IMR-90 (cell line): ENCODE measurements at regions not wholly inside any gene's neighbourhood (a gene's known extent, or its start where the extent isn't known, plus 50 kb on each side); places are given as distances from the start of the nearest gene placed in this dataset.

Experiments
- ATAC-seq: fragments of 200-7000 bp; cut with Tn5 transposase; 2 replicates; pipeline ENCODE4 v1.9.1; 2020; ENCODE audit warnings: low read depth, mild to moderate bottlenecking, moderate library complexity
- BruUV-seq: library from RNA; stranded (reverse); fragments of 400-500 nt; replicated peaks from 2 replicates; lab custom pipeline; 2021; lab: Mats Ljungman, UMichigan
- CTCF ChIA-PET: fragments of 300-600 bp; formaldehyde crosslinking; extraction: SDS; loops from one replicate; lab custom pipeline; 2021; ENCODE audit warnings: antibody characterized with exemption; lab: Yijun Ruan, JAX
- POLR2A ChIA-PET: fragments of 300-600 bp; sonication (Branson Sonifier 250); formaldehyde crosslinking; loops from one replicate; lab custom pipeline; 2022; ENCODE audit warnings: antibody characterized with exemption; ENCODE audit not compliant: unreplicated experiment; lab: Charles Lee
- DNase-seq: peaks from one replicate; pipeline ENCODE4 v3.0.0; 2013
- H2AFZ ChIP-seq: replicated peaks from 2 replicates; pipeline ENCODE3; 2013; ENCODE audit warnings: low read length, mild to moderate bottlenecking; ENCODE audit not compliant: poor library complexity
- H2AK5ac ChIP-seq: 2 replicates; pipeline ENCODE4 v1.6.1; 2013; ENCODE audit warnings: low read depth, low read length, inconsistent platforms
- H2AK9ac ChIP-seq: replicated peaks from 2 replicates; pipeline ENCODE3; 2013; ENCODE audit warnings: mild to moderate bottlenecking, low read depth, low read length, moderate library complexity; ENCODE audit not compliant: poor library complexity
- H2BK120ac ChIP-seq: 2 replicates; pipeline ENCODE4 v1.6.1; 2013; ENCODE audit warnings: low read depth, low read length, inconsistent platforms
- H2BK15ac ChIP-seq: 3 replicates; pipeline ENCODE4 v1.6.1; 2013; ENCODE audit warnings: low read depth, low read length, inconsistent platforms
- H2BK20ac ChIP-seq: 2 replicates; pipeline ENCODE4 v1.6.1; 2013; ENCODE audit warnings: low read depth, mild to moderate bottlenecking, inconsistent platforms, low read length, moderate library complexity
- H2BK5ac ChIP-seq: 2 replicates; pipeline ENCODE4 v1.6.1; 2013; ENCODE audit warnings: mild to moderate bottlenecking, low read depth, low read length, inconsistent platforms; ENCODE audit not compliant: poor library complexity, severe bottlenecking
- H3K14ac ChIP-seq: replicated peaks from 2 replicates; pipeline ENCODE4 v1.6.1; 2013; ENCODE audit warnings: low read depth, low read length, inconsistent platforms
- H3K18ac ChIP-seq: 2 replicates; pipeline ENCODE4 v1.6.1; 2013; ENCODE audit warnings: low read depth, low read length, control low read depth
- H3K23ac ChIP-seq: 2 replicates; pipeline ENCODE4 v1.6.1; 2013; ENCODE audit warnings: low read depth, low read length, inconsistent platforms
- H3K27ac ChIP-seq: 2 replicates; pipeline ENCODE4 v1.5.1; 2013; ENCODE audit warnings: mild to moderate bottlenecking, control low read depth, low read length; ENCODE audit not compliant: insufficient read depth
- H3K27me3 ChIP-seq: 2 replicates; pipeline ENCODE4 v1.6.1; 2013; ENCODE audit warnings: low read length; ENCODE audit not compliant: control insufficient read depth, insufficient read depth
- H3K36me3 ChIP-seq: 2 replicates; pipeline ENCODE4 v1.6.1; 2013; ENCODE audit warnings: low read length, mixed read lengths; ENCODE audit not compliant: control insufficient read depth, insufficient read depth
- H3K4ac ChIP-seq: 2 replicates; pipeline ENCODE4 v1.6.1; 2013; ENCODE audit warnings: low read depth, low read length, inconsistent platforms
- H3K4me1 ChIP-seq: 2 replicates; pipeline ENCODE4 v1.6.1; 2013; ENCODE audit warnings: low read length, mixed read lengths; ENCODE audit not compliant: control insufficient read depth, insufficient read depth
- H3K4me2 ChIP-seq: 2 replicates; pipeline ENCODE4 v1.6.1; 2013; ENCODE audit warnings: low read depth, mild to moderate bottlenecking, control low read depth, low read length, moderate library complexity
- H3K4me3 ChIP-seq: 2 replicates; pipeline ENCODE4 v1.5.1; 2013; ENCODE audit warnings: low read depth, mild to moderate bottlenecking, control low read depth, low read length, moderate library complexity; ENCODE audit not compliant: insufficient read depth
- H3K56ac ChIP-seq: 2 replicates; pipeline ENCODE4 v1.6.1; 2013; ENCODE audit warnings: low read length, inconsistent platforms; ENCODE audit not compliant: insufficient read depth; ENCODE audit errors: extremely low read depth
- H3K79me1 ChIP-seq, 2 experiments: 2 replicates each; pipeline ENCODE4 v1.6.1; 2013; ENCODE audit warnings: low read length in 2 of 2, inconsistent platforms in 1 of 2, low read depth in 1 of 2
- H3K9ac ChIP-seq: 2 replicates; pipeline ENCODE4 v1.6.1; 2013; ENCODE audit warnings: low read depth, low read length, control low read depth
- H3K9me1 ChIP-seq: 2 replicates; pipeline ENCODE4 v1.6.1; 2013; ENCODE audit warnings: low read length, inconsistent platforms; ENCODE audit not compliant: insufficient read depth
- H3K9me3 ChIP-seq: 2 replicates; pipeline ENCODE4 v1.6.1; 2013; ENCODE audit warnings: low read length; ENCODE audit not compliant: control insufficient read depth, insufficient read depth
- H4K20me1 ChIP-seq: 2 replicates; pipeline ENCODE4 v1.6.1; 2013; ENCODE audit warnings: low read length, inconsistent platforms; ENCODE audit not compliant: insufficient read depth
- H4K5ac ChIP-seq: 2 replicates; pipeline ENCODE4 v1.6.1; 2013; ENCODE audit warnings: mild to moderate bottlenecking, low read depth, low read length, control low read depth
- H4K8ac ChIP-seq, 2 experiments: 2 replicates each; pipeline ENCODE4 v1.6.1; 2013; ENCODE audit warnings: low read depth in 2 of 2, low read length in 2 of 2, control low read depth in 1 of 2, inconsistent platforms in 1 of 2
- H4K91ac ChIP-seq: 2 replicates; pipeline ENCODE4 v1.6.1; 2013; ENCODE audit warnings: low read depth, low read length, inconsistent platforms; ENCODE audit not compliant: insufficient read depth
- BHLHE40 ChIP-seq: fragments of 150-350 bp; IDR thresholded peaks from 2 replicates; pipeline ENCODE4 v1.6.1; 2016; ENCODE audit warnings: mild to moderate bottlenecking, low read depth, low read length
- CEBPB ChIP-seq: IDR thresholded peaks from 2 replicates; pipeline ENCODE4 v1.6.1; 2012; ENCODE audit warnings: low read depth, low read length, improper control_type of control experiment
- CHD1 ChIP-seq: IDR thresholded peaks from 2 replicates; pipeline ENCODE4 v1.6.1; 2012; ENCODE audit warnings: low read depth, low read length, improper control_type of control experiment
- CTCF ChIP-seq: conservative IDR thresholded peaks from 2 replicates; pipeline ENCODE4 v1.5.1; 2012; ENCODE audit warnings: mild to moderate bottlenecking, low read depth, low read length, improper control_type of control experiment
- ELK1 ChIP-seq: fragments of 150-350 bp; IDR thresholded peaks from 2 replicates; pipeline ENCODE4 v1.6.1; 2016; ENCODE audit warnings: low read depth, mild to moderate bottlenecking, low read length, moderate library complexity, borderline replicate concordance
- FOS ChIP-seq: fragments of 150-350 bp; IDR thresholded peaks from 2 replicates; pipeline ENCODE4 v1.6.1; 2016; ENCODE audit warnings: low read depth, low read length
- MAFK ChIP-seq: IDR thresholded peaks from 2 replicates; pipeline ENCODE4 v1.6.1; 2012; ENCODE audit warnings: low read depth, low read length, improper control_type of control experiment
- MAZ ChIP-seq: IDR thresholded peaks from 2 replicates; pipeline ENCODE4 v1.6.1; 2012; ENCODE audit warnings: low read depth, mild to moderate bottlenecking, low read length, improper control_type of control experiment, moderate library complexity, borderline replicate concordance
- MXI1 ChIP-seq: IDR thresholded peaks from 2 replicates; pipeline ENCODE4 v1.6.1; 2012; ENCODE audit warnings: low read depth, mild to moderate bottlenecking, low read length, moderate library complexity, borderline replicate concordance
- NFE2L2 ChIP-seq: fragments of 150-350 bp; IDR thresholded peaks from 2 replicates; pipeline ENCODE4 v1.6.1; 2016; ENCODE audit warnings: low read depth, mild to moderate bottlenecking, low read length
- POLR2A ChIP-seq: IDR thresholded peaks from 2 replicates; pipeline ENCODE4 v1.6.1; 2012; ENCODE audit warnings: mild to moderate bottlenecking, low read depth, low read length
- RAD21 ChIP-seq: IDR thresholded peaks from 2 replicates; pipeline ENCODE4 v1.6.1; 2012; ENCODE audit warnings: low read length, improper control_type of control experiment
- RCOR1 ChIP-seq: IDR thresholded peaks from 2 replicates; pipeline ENCODE4 v1.6.1; 2012; ENCODE audit warnings: mild to moderate bottlenecking, low read length, improper control_type of control experiment; ENCODE audit not compliant: insufficient replicate concordance
- RFX5 ChIP-seq: IDR thresholded peaks from 2 replicates; pipeline ENCODE4 v1.8.0; 2012; ENCODE audit warnings: low read depth, mild to moderate bottlenecking, low read length, moderate library complexity
- SMC3 ChIP-seq: fragments of 150-350 bp; IDR thresholded peaks from 2 replicates; pipeline ENCODE4 v1.6.1; 2016; ENCODE audit warnings: low read depth, mild to moderate bottlenecking, antibody characterized with exemption, low read length, moderate library complexity
- WGBS, 2 experiments: methylation state at CpG; one replicate each; pipeline versions ENCODE4 v1.1.5 to v1.1.7; 2013; ENCODE audit warnings: missing lambda C conversion rate in 2 of 2; ENCODE audit not compliant: insufficient read length in 1 of 2; ENCODE audit errors: extremely low coverage in 2 of 2; 5-methylcytosine and 5-hydroxymethylcytosine counted together
- dilution Hi-C: fragments of 300-500 bp; cut with HindIII; formaldehyde crosslinking; loops from one replicate; pipeline ENCODE4 v1.14.3; 2018; ENCODE audit warnings: low sequenced_read_pairs; ENCODE audit not compliant: unreplicated experiment
- in situ Hi-C: fragments of 300-500 bp; cut with MboI; formaldehyde crosslinking; loops from 3 replicates; pipeline ENCODE4 v1.14.3; 2019; ENCODE audit warnings: low sequenced_read_pairs, inconsistent platforms, mixed read lengths
- intact Hi-C: fragments of 100-400 bp; cut with micrococcal nuclease; formaldehyde crosslinking; loops from 2 replicates; pipeline ENCODE4 v1.10.0; 2022
- TF ChIP-seq, protein P1 (sequence below): fragments of 150-350 bp; IDR thresholded peaks from 2 replicates; pipeline ENCODE4 v1.6.1; 2017; ENCODE audit warnings: mild to moderate bottlenecking, antibody characterized with exemption, low read length, low read depth

DNA sequence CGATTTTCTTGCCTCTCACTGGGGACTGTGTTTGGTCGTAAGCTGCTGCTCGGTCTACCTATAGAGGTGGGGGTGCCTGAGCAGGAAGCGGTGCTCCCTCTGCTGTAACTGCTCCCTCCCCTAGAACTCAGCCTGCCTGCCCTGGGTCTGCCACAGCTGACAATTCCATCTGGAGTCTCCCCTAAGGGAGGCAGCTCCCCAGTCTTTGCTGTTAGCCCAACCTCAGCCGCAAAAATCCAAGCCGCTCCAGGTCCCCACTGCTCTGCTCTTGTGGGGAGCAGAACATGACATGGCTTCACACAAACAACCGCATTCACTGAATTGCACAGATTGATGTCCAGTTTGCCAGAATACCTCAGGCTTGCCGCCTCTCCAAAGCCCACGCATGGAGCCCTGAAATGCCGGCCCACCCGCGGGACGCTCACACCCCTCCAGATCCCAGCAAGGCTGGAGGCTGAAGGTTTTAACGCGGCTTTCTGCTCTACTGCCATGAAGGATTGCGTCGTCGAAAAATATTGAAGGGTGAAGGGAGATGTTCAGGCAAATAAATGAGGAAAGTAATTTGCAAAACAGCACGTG, 221.5 kb upstream of the FOXF1 start:
- Histone ChIP-seq H3K4me3 (no peak overlapping the region), H3K27ac (no peak overlapping the region), H3K23ac (no peak overlapping the region), H3K4ac (peak overlapping the region; percentile 32), H3K36me3 (no peaks in the 10 kb centered on the region), H3K79me1 (peaks cover under 1 to 11% of the 10 kb centered on the region in 2 experiments; a peak in 3 of 4 replicates), H3K56ac (no peak overlapping the region), H2AFZ (no peak overlapping the region), H3K4me1 (peaks cover 10% of the 10 kb centered on the region; the same call in 1 of the 2 replicates), H4K5ac (no peak overlapping the region), H3K4me2 (no peak overlapping the region), H3K9me1 (peaks cover 7% of the 10 kb centered on the region; the same call in 1 of the 2 replicates), H3K14ac (no peak overlapping the region), H2AK9ac (no peak overlapping the region), H3K9me3 (no peaks in the 10 kb centered on the region), H2BK5ac (no peak overlapping the region), H4K20me1 (no peaks in the 10 kb centered on the region), H2AK5ac (0 out of 2 replicates have a peak overlapping the region, but pooled peaks have one; percentile 53), H2BK20ac (peak overlapping the region; percentile 6; the same call in 1 of the 2 replicates), H2BK120ac (peak overlapping the region; percentile 20; the same call in 1 of the 2 replicates), H3K27me3 (peaks cover 6% of the 10 kb centered on the region), H2BK15ac (no peak overlapping the region), H4K91ac (no peak overlapping the region; the same call in 1 of the 2 replicates), H3K9ac (no peak overlapping the region), H3K18ac (no peak overlapping the region), H4K8ac (0 out of 4 replicates have a peak overlapping the region, but pooled peaks of 1 of the 2 experiments have one; percentile 20)
- 96% methylated on average over 5 of the region's 19 CpGs; no CpG with 5 or more reads in 1 of the 2 experiments for WGBS, 2 experiments
- no peak for TF ChIP-seq NFE2L2
- TF ChIP-seq CEBPB = no peak
- no peak for TF ChIP-seq MXI1
- TF ChIP-seq RCOR1 = no peak
- TF ChIP-seq RFX5 = no peak
- no peak for TF ChIP-seq CTCF
- no peak for TF ChIP-seq FOS
- TF ChIP-seq, protein P1, sequence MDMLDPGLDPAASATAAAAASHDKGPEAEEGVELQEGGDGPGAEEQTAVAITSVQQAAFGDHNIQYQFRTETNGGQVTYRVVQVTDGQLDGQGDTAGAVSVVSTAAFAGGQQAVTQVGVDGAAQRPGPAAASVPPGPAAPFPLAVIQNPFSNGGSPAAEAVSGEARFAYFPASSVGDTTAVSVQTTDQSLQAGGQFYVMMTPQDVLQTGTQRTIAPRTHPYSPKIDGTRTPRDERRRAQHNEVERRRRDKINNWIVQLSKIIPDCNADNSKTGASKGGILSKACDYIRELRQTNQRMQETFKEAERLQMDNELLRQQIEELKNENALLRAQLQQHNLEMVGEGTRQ = no peak
- TF ChIP-seq RAD21 = no peak
- TF ChIP-seq MAZ = no peak
- TF ChIP-seq SMC3 = no peak
- TF ChIP-seq ELK1 = no peak
- no peak for TF ChIP-seq BHLHE40
- TF ChIP-seq MAFK = no peak
- no peak for TF ChIP-seq POLR2A
- no peak for TF ChIP-seq CHD1
- dilution Hi-C loops (no loop called here), in situ Hi-C loops (no loop called here), intact Hi-C loops (no loop called here)
- BruUV-seq = no TSS peak
- ChIA-PET POLR2A (no interaction called here), CTCF (no interaction called here)
- no peak for DNase-seq
- ATAC-seq = no peak
